Gastrocnemius medialis (tissue), 4 donors: ENCODE measurements at regions not wholly inside any gene's neighbourhood (a gene's known extent, or its start where the extent isn't known, plus 50 kb on each side); places are given as distances from the start of the nearest gene placed in this dataset.

Experiments
- CTCF ChIP-seq, 5 experiments: fragments of 450-650 bp in 3 of 5; fragments of 200-600 bp in 2 of 5; sonication (generic) in 2 of 5; IDR thresholded peaks in 4 of 5; conservative IDR thresholded peaks in 1 of 5; 1 replicate in 4 of 5; 2 replicates in 1 of 5; pipeline ENCODE4 v1.5.1; 2016 to 2019; ENCODE audit warnings: antibody characterized with exemption in 5 of 5, mild to moderate bottlenecking in 3 of 5, moderate library complexity in 3 of 5
- POLR2A ChIP-seq, 2 donors: fragments of 450-650 bp; IDR thresholded peaks; one replicate each; pipeline ENCODE4 v1.6.1; 2017; ENCODE audit warnings: antibody characterized with exemption in 2 of 2, mild to moderate bottlenecking in 2 of 2, moderate library complexity in 2 of 2

- no peak for TF ChIP-seq POLR2A (IDR thresholded peaks at IDR 0.05)
- TF ChIP-seq CTCF (IDR thresholded peaks at IDR 0.05 in 4 of 5, conservative IDR thresholded peaks at IDR 0.05 in 1 of 5) = no peak
Observed at GRCh38 chr9:108104991-108105390, 615.4 kb upstream of the KLF4 start.
